A549 (cell line): ENCODE measurements at regions not wholly inside any gene's neighbourhood (a gene's known extent, or its start where the extent isn't known, plus 50 kb on each side); places are given as distances from the start of the nearest gene placed in this dataset.

Source experiments
- ATAC-seq, 2 experiments: fragments of 200-7000 bp in 1 of 2; fragments of >200 bp in 1 of 2; cut with Nextera tagmentation in 1 of 2; cut with Tn5 transposase in 1 of 2; 3 replicates each; pipeline versions ENCODE4 v1.8.0 to v1.9.1; 2018 to 2020; ENCODE audit warnings: mild to moderate bottlenecking in 1 of 2, moderate library complexity in 1 of 2
- CTCF ChIA-PET: fragments of 300-600 bp; sonication (Branson Sonifier 250); formaldehyde crosslinking; extraction: SDS; loops from one replicate; lab custom pipeline; 2021; ENCODE audit warnings: antibody characterized with exemption, inconsistent platforms; lab: Yijun Ruan, JAX
- POLR2A ChIA-PET: fragments of 350-600 bp; formaldehyde crosslinking; extraction: SDS; loops from one replicate; lab custom pipeline; 2021; ENCODE audit warnings: antibody characterized with exemption, inconsistent platforms; lab: Yijun Ruan, JAX
- DNase-seq, 2 experiments: peaks; one replicate each; pipeline versions ENCODE4 v3.0.0 to v3.0.0-alpha.2; 2011 to 2016; ENCODE audit warnings: low read depth in 1 of 2, low spot score in 1 of 2
- FAIRE-seq: peaks from 2 replicates; lab custom pipeline; 2011; peaks lifted over from hg19 to GRCh38; lab: Jason Lieb, UNC
- H3K27ac ChIP-seq, 2 experiments: fragments of >200 bp; sonication (Bioruptor Twin); formaldehyde crosslinking; 3 replicates each; pipeline ENCODE4 v1.5.1; 2016 to 2017
- H3K4me1 ChIP-seq: fragments of >200 bp; sonication (Bioruptor Twin); formaldehyde crosslinking; 3 replicates; pipeline ENCODE4 v1.6.1; 2016
- H3K4me2 ChIP-seq: fragments of >200 bp; sonication (Bioruptor Twin); formaldehyde crosslinking; 3 replicates; pipeline ENCODE4 v1.6.1; 2016
- H3K4me3 ChIP-seq: fragments of >200 bp; sonication (Bioruptor Twin); formaldehyde crosslinking; 3 replicates; pipeline ENCODE4 v1.5.1; 2016
- H3K9me3 ChIP-seq: fragments of >200 bp; sonication (Bioruptor Twin); formaldehyde crosslinking; 3 replicates; pipeline ENCODE4 v1.6.1; 2016
- ATOH8 ChIP-seq: fragments of 250-450 bp; sonication (Bioruptor Pico); IDR thresholded peaks from 2 replicates; pipeline ENCODE4 v1.5.0; 2020; ENCODE audit warnings: low read depth, mild to moderate bottlenecking, moderate library complexity
- BCL3 ChIP-seq: fragments of >200 bp; sonication (Bioruptor Twin); formaldehyde crosslinking; IDR thresholded peaks from 3 replicates; pipeline ENCODE4 v1.6.1; 2016
- CBX8 ChIP-seq: fragments of 200-600 bp; sonication (generic); IDR thresholded peaks from 2 replicates; pipeline ENCODE4 v1.6.1; 2016
- CHD4 ChIP-seq: fragments of 200-600 bp; sonication (generic); IDR thresholded peaks from 2 replicates; pipeline ENCODE4 v1.6.1; 2016; ENCODE audit warnings: antibody characterized with exemption, mild to moderate bottlenecking, borderline replicate concordance
- EHMT2 ChIP-seq: fragments of 200-600 bp; sonication (generic); IDR thresholded peaks from 2 replicates; pipeline ENCODE4 v1.6.1; 2016; ENCODE audit warnings: antibody characterized with exemption, low read depth, mild to moderate bottlenecking, moderate library complexity
- EP300 ChIP-seq, 2 experiments: fragments of >200 bp; sonication (Bioruptor Twin); formaldehyde crosslinking; IDR thresholded peaks; 2 replicates in 1 of 2; 3 replicates in 1 of 2; pipeline ENCODE4 v1.6.1; 2016 to 2017
- ESRRA ChIP-seq: fragments of 150-350 bp; IDR thresholded peaks from 2 replicates; pipeline ENCODE4 v1.6.1; 2014; ENCODE audit warnings: mild to moderate bottlenecking, low read length, borderline replicate concordance
- FOXS1 ChIP-seq: fragments of 250-450 bp; sonication (Bioruptor Pico); IDR thresholded peaks from 2 replicates; pipeline ENCODE4 v1.5.0; 2020; ENCODE audit warnings: mild to moderate bottlenecking, moderate library complexity
- HDAC2 ChIP-seq: fragments of 200-600 bp; sonication (generic); IDR thresholded peaks from 2 replicates; pipeline ENCODE4 v1.6.1; 2016
- HOXB5 ChIP-seq: fragments of 250-450 bp; sonication (Bioruptor Pico); IDR thresholded peaks from 2 replicates; pipeline ENCODE4 v1.5.0; 2020; ENCODE audit warnings: mild to moderate bottlenecking, moderate library complexity
- KDM1A ChIP-seq: fragments of 200-600 bp; sonication (generic); IDR thresholded peaks from 2 replicates; pipeline ENCODE4 v1.6.1; 2016; ENCODE audit warnings: low read depth, mild to moderate bottlenecking
- MAFK ChIP-seq: fragments of 450-650 bp; IDR thresholded peaks from 2 replicates; pipeline ENCODE4 v1.6.1; 2014; ENCODE audit not compliant: partially characterized antibody
- MAX ChIP-seq: IDR thresholded peaks from 2 replicates; pipeline ENCODE4 v1.6.1; 2012
- NR3C1 ChIP-seq: fragments of >200 bp; sonication (Bioruptor Twin); formaldehyde crosslinking; IDR thresholded peaks from 3 replicates; pipeline ENCODE4 v1.6.1; 2017
- POLR2A ChIP-seq: IDR thresholded peaks from 2 replicates; pipeline ENCODE4 v1.6.1; 2012; ENCODE audit warnings: mild to moderate bottlenecking, low read length
- RCOR1 ChIP-seq: fragments of 150-350 bp; IDR thresholded peaks from 2 replicates; pipeline ENCODE4 v1.6.1; 2014; ENCODE audit warnings: antibody characterized with exemption, low read length, low read depth
- RNF2 ChIP-seq: fragments of 200-600 bp; sonication (generic); IDR thresholded peaks from 2 replicates; pipeline ENCODE4 v1.6.1; 2016; ENCODE audit warnings: low read depth, mild to moderate bottlenecking, antibody characterized with exemption, moderate library complexity, borderline replicate concordance
- TFCP2L1 ChIP-seq: fragments of 250-450 bp; sonication (Bioruptor Pico); IDR thresholded peaks from 2 replicates; pipeline ENCODE4 v1.5.0; 2021; ENCODE audit warnings: mild to moderate bottlenecking
- ZC3H11A ChIP-seq: fragments of 450-650 bp; IDR thresholded peaks from 2 replicates; pipeline ENCODE4 v1.6.1; 2014; ENCODE audit warnings: antibody characterized with exemption, mild to moderate bottlenecking
- ZNF302 ChIP-seq: fragments of 250-450 bp; sonication (Bioruptor Pico); IDR thresholded peaks from 2 replicates; pipeline ENCODE4 v1.9.0; 2021; ENCODE audit warnings: inconsistent platforms, mild to moderate bottlenecking, moderate library complexity
- WGBS: methylation state at CpG from one replicate; pipeline ENCODE4 v1.1.6; 2017; ENCODE audit errors: missing lambda C conversion rate; 5-methylcytosine and 5-hydroxymethylcytosine counted together
- TF ChIP-seq, protein P1 (sequence below): fragments of >200 bp; sonication (Bioruptor Twin); formaldehyde crosslinking; IDR thresholded peaks from 2 replicates; pipeline ENCODE4 v1.6.1; 2016
- TF ChIP-seq, protein P2 (sequence below): fragments of 200-600 bp; sonication (generic); IDR thresholded peaks from 2 replicates; pipeline ENCODE4 v1.6.1; 2016; ENCODE audit warnings: antibody characterized with exemption, mild to moderate bottlenecking, moderate library complexity

- no peak overlapping the region for H3K4me3 ChIP-seq
- ATAC-seq (no peak), FAIRE-seq (no peak), DNase-seq (no peak)
- ChIA-PET POLR2A (no interaction called here), CTCF (no interaction called here)
- no peaks in the 10 kb centered on the region for H3K9me3 ChIP-seq
- H3K4me2 ChIP-seq = no peak overlapping the region
- H3K27ac ChIP-seq = no peak overlapping the region
- TF ChIP-seq ATOH8 = no peak
- no peak for TF ChIP-seq RCOR1
- TF ChIP-seq CBX8 = no peak
- TF ChIP-seq, protein P1, sequence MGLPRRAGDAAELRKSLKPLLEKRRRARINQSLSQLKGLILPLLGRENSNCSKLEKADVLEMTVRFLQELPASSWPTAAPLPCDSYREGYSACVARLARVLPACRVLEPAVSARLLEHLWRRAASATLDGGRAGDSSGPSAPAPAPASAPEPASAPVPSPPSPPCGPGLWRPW = no peak
- TF ChIP-seq CHD4 = no peak
- TF ChIP-seq MAX = no peak
- no peak for TF ChIP-seq MAFK
- TF ChIP-seq, protein P2, sequence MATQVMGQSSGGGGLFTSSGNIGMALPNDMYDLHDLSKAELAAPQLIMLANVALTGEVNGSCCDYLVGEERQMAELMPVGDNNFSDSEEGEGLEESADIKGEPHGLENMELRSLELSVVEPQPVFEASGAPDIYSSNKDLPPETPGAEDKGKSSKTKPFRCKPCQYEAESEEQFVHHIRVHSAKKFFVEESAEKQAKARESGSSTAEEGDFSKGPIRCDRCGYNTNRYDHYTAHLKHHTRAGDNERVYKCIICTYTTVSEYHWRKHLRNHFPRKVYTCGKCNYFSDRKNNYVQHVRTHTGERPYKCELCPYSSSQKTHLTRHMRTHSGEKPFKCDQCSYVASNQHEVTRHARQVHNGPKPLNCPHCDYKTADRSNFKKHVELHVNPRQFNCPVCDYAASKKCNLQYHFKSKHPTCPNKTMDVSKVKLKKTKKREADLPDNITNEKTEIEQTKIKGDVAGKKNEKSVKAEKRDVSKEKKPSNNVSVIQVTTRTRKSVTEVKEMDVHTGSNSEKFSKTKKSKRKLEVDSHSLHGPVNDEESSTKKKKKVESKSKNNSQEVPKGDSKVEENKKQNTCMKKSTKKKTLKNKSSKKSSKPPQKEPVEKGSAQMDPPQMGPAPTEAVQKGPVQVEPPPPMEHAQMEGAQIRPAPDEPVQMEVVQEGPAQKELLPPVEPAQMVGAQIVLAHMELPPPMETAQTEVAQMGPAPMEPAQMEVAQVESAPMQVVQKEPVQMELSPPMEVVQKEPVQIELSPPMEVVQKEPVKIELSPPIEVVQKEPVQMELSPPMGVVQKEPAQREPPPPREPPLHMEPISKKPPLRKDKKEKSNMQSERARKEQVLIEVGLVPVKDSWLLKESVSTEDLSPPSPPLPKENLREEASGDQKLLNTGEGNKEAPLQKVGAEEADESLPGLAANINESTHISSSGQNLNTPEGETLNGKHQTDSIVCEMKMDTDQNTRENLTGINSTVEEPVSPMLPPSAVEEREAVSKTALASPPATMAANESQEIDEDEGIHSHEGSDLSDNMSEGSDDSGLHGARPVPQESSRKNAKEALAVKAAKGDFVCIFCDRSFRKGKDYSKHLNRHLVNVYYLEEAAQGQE = no peak
- TF ChIP-seq BCL3 = no peak
- no peak for TF ChIP-seq ESRRA
- no peak for TF ChIP-seq EHMT2
- 71% methylated on average over 1 of the region's 1 CpG for WGBS
- no peaks in the 10 kb centered on the region for H3K4me1 ChIP-seq
These were observed 483.4 kb downstream of the ZNF608 start for GRCh38 chr5:124262991-124263571.

DNA sequence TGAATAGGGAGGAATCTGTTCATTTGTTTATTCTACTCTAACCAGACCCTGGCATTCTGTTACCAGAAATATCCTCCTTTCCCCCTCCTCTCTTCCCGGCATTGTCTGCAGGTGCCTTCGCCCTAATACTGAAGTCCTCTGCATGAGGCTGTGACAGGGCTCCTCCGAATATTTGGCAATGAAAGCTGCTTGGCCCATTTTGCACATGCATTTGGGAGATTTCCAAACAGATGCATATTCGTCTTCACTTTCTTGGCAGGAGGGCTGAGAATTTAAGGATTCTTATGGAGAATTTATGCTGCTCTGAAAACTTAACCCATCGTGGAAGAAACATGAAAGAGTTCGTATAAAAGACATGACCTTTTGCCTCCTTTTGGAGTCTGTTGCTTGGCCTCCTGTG is 484.0 kb downstream of the ZNF608 start:
- no peak for ATAC-seq
- FAIRE-seq = no peak
- no peak for TF ChIP-seq KDM1A
- TF ChIP-seq ZNF302 (CRISPR knock-in tag) = no peak
- TF ChIP-seq RNF2 = no peak
- TF ChIP-seq POLR2A = no peak
- TF ChIP-seq HDAC2 = no peak
- TF ChIP-seq HOXB5 (CRISPR knock-in tag) = no peak
- TF ChIP-seq NR3C1 = no peak
- TF ChIP-seq ZC3H11A = no peak
- TF ChIP-seq TFCP2L1 (CRISPR knock-in tag) = no peak
- no peak for TF ChIP-seq EP300 (IDR thresholded peaks at IDR 0.05)
- no peak for TF ChIP-seq FOXS1
- TF ChIP-seq, all 56 proteins: peak for 0
- CTCF ChIA-PET = no interaction called here
- Histone ChIP-seq H3K4me1 (no peaks in the 10 kb centered on the region), H3K4me3 (no peak overlapping the region), H3K27ac (no peak overlapping the region), H3K4me2 (no peak overlapping the region), H3K9me3 (no peaks in the 10 kb centered on the region)
- 59% methylated on average over 6 of the region's 6 CpGs for WGBS
- no peak for DNase-seq
- POLR2A ChIA-PET = no interaction called here
